HepG2 (cell line): ENCODE measurements at regions not wholly inside any gene's neighbourhood (a gene's known extent, or its start where the extent isn't known, plus 50 kb on each side); places are given as distances from the start of the nearest gene placed in this dataset.

Experiments used
- ATAC-seq: fragments of 200-7000 bp; cut with Tn5 transposase; 3 replicates; pipeline ENCODE4 v1.9.1; 2020; ENCODE audit warnings: mild to moderate bottlenecking, moderate library complexity
- BruUV-seq: library from RNA; stranded (reverse); fragments of 400-500 nt; replicated peaks from 2 replicates; lab custom pipeline; 2021; lab: Mats Ljungman, UMichigan
- CTCF ChIA-PET: fragments of 300-600 bp; formaldehyde crosslinking; extraction: SDS; loops from one replicate; lab custom pipeline; 2021; ENCODE audit warnings: low total read pairs, inconsistent platforms, low intra/inter-chr PET ratio; lab: Yijun Ruan, JAX
- POLR2A ChIA-PET: fragments of 350-600 bp; sonication (Branson Sonifier 250); formaldehyde crosslinking; loops from one replicate; lab custom pipeline; 2020; ENCODE audit warnings: antibody characterized with exemption, inconsistent platforms; lab: Yijun Ruan, JAX
- DNase-seq: peaks from one replicate; pipeline ENCODE4 v3.0.0-alpha.2; 2015; ENCODE audit warnings: low spot score
- FAIRE-seq: peaks from 3 replicates; lab custom pipeline; 2011; peaks lifted over from hg19 to GRCh38; lab: Jason Lieb, UNC
- H2AFZ ChIP-seq: one replicate; pipeline ENCODE4 v1.6.1; 2011; ENCODE audit warnings: low read length, inconsistent platforms
- H3K27ac ChIP-seq: fragments of 300-600 bp; 3 replicates; pipeline ENCODE4 v1.8.0; 2011; ENCODE audit warnings: mixed run types, mild to moderate bottlenecking, mixed read lengths, low read length, inconsistent platforms; ENCODE audit not compliant: insufficient read depth; ENCODE audit errors: extremely low read length
- H3K27me3 ChIP-seq, 2 experiments: fragments of 200-600 bp in 1 of 2; 2 replicates in 1 of 2; 3 replicates in 1 of 2; pipeline versions ENCODE4 v1.6.0 to v1.8.0; 2011; ENCODE audit warnings: low read length in 2 of 2, mild to moderate bottlenecking in 2 of 2, moderate library complexity in 2 of 2, inconsistent platforms in 1 of 2; ENCODE audit not compliant: insufficient read depth in 2 of 2, control insufficient read depth in 1 of 2
- H3K36me3 ChIP-seq, 2 experiments: fragments of 200-600 bp in 1 of 2; replicated peaks in 1 of 2; 2 replicates in 1 of 2; 3 replicates in 1 of 2; pipeline versions ENCODE4 v1.5.1 to v1.8.0; 2011; ENCODE audit warnings: low read length in 2 of 2, inconsistent platforms in 1 of 2; ENCODE audit not compliant: insufficient read depth in 2 of 2, control insufficient read depth in 1 of 2
- H3K4me1 ChIP-seq: 2 replicates; pipeline ENCODE4 v1.5.1; 2012; ENCODE audit warnings: low read length, inconsistent platforms; ENCODE audit not compliant: insufficient read depth
- H3K4me2 ChIP-seq: 2 replicates; pipeline ENCODE4 v1.6.0; 2011; ENCODE audit warnings: low read depth, low read length, inconsistent platforms
- H3K4me3 ChIP-seq, 3 experiments: fragments of 200-600 bp in 1 of 3; sonication (generic), shearing (Covaris generic) in 1 of 3; replicated peaks in 1 of 3; 2 replicates each; pipeline ENCODE4 v1.5.1; 2011 to 2016; ENCODE audit warnings: low read length in 3 of 3, inconsistent platforms in 2 of 3, low read depth in 2 of 3, mild to moderate bottlenecking in 2 of 3, control low read depth in 1 of 3, mixed read lengths in 1 of 3; ENCODE audit not compliant: insufficient read depth in 1 of 3
- H3K79me2 ChIP-seq: one replicate; pipeline ENCODE4 v1.6.1; 2011; ENCODE audit warnings: low read length, inconsistent platforms; ENCODE audit not compliant: insufficient read depth
- H3K9ac ChIP-seq: 2 replicates; pipeline ENCODE4 v1.6.0; 2011; ENCODE audit warnings: mild to moderate bottlenecking, low read depth, low read length, inconsistent platforms; ENCODE audit not compliant: insufficient read depth
- H3K9me3 ChIP-seq: 2 replicates; pipeline ENCODE4 v1.5.1; 2012; ENCODE audit warnings: mild to moderate bottlenecking, low read length
- H4K20me1 ChIP-seq: 2 replicates; pipeline ENCODE4 v1.6.0; 2011; ENCODE audit warnings: inconsistent platforms, mild to moderate bottlenecking, low read length, moderate library complexity; ENCODE audit not compliant: insufficient read depth
- E2F1 ChIP-seq: sonication (generic); formaldehyde crosslinking; IDR thresholded peaks from 2 replicates; pipeline ENCODE4 v1.5.0; 2020; ENCODE audit warnings: missing genetic modification reagents
- ETS1 ChIP-seq: sonication (generic); formaldehyde crosslinking; IDR thresholded peaks from 2 replicates; pipeline ENCODE4 v1.4.0; 2020; ENCODE audit warnings: missing genetic modification reagents
- HCFC1 ChIP-seq: fragments of 150-350 bp; IDR thresholded peaks from 2 replicates; pipeline ENCODE4 v1.6.1; 2014; ENCODE audit warnings: low read depth, low read length
- HDAC2 ChIP-seq: sonication (generic); formaldehyde crosslinking; IDR thresholded peaks from 2 replicates; pipeline ENCODE4 v1.4.0; 2020; ENCODE audit warnings: missing genetic modification reagents
- MAFF ChIP-seq: IDR thresholded peaks from 2 replicates; pipeline ENCODE4 v1.6.1; 2011; ENCODE audit warnings: low read depth, low read length, improper control_type of control experiment
- MATR3 ChIP-seq: sonication (generic); formaldehyde crosslinking; IDR thresholded peaks from 2 replicates; pipeline ENCODE4 v1.4.0; 2020; ENCODE audit warnings: missing genetic modification reagents
- MIXL1 ChIP-seq: IDR thresholded peaks from 2 replicates; pipeline ENCODE4 v1.6.1; 2016
- SCMH1 ChIP-seq: sonication (generic); formaldehyde crosslinking; IDR thresholded peaks from 2 replicates; pipeline ENCODE4 v1.9.0; 2021; ENCODE audit warnings: missing genetic modification reagents, mild to moderate bottlenecking, borderline replicate concordance
- SIX4 ChIP-seq: sonication (generic); formaldehyde crosslinking; IDR thresholded peaks from 2 replicates; pipeline ENCODE4 v1.4.0; 2020; ENCODE audit warnings: missing genetic modification reagents
- ZBTB21 ChIP-seq: sonication (generic); formaldehyde crosslinking; IDR thresholded peaks from 2 replicates; pipeline ENCODE4 v1.4.0; 2020; ENCODE audit warnings: missing genetic modification reagents
- ZFP91 ChIP-seq: sonication (generic); formaldehyde crosslinking; IDR thresholded peaks from 2 replicates; pipeline ENCODE4 v1.9.0; 2022; ENCODE audit warnings: missing genetic modification reagents, mild to moderate bottlenecking, borderline replicate concordance
- ZNF17 ChIP-seq: sonication (generic); formaldehyde crosslinking; IDR thresholded peaks from 2 replicates; pipeline ENCODE4 v1.5.0; 2020; ENCODE audit warnings: mild to moderate bottlenecking, missing genetic modification reagents
- ZNF318 ChIP-seq: sonication (generic); formaldehyde crosslinking; IDR thresholded peaks from 2 replicates; pipeline ENCODE4 v1.4.0; 2020; ENCODE audit warnings: mild to moderate bottlenecking, missing genetic modification reagents
- ZNF607 ChIP-seq: sonication (generic); formaldehyde crosslinking; IDR thresholded peaks from 2 replicates; pipeline ENCODE4 v1.5.1; 2020; ENCODE audit warnings: missing genetic modification reagents, mild to moderate bottlenecking, borderline replicate concordance
- ZNF891 ChIP-seq: sonication (generic); formaldehyde crosslinking; IDR thresholded peaks from 2 replicates; pipeline ENCODE4 v1.5.0; 2020; ENCODE audit warnings: mild to moderate bottlenecking, missing genetic modification reagents
- WGBS: methylation state at CpG from one replicate; pipeline ENCODE4 v1.1.6; 2017; ENCODE audit warnings: low lambda C conversion rate; 5-methylcytosine and 5-hydroxymethylcytosine counted together
- in situ Hi-C: cut with HindIII; loops from 2 replicates; pipeline ENCODE4 v1.10.0; 2017; ENCODE audit warnings: low pct_unique_long_range_greater_than_20kb; ENCODE audit not compliant: extremely low pct_ligation_motif_present
- intact Hi-C: fragments of 100-400 bp; cut with micrococcal nuclease; formaldehyde crosslinking; loops from one replicate; pipeline ENCODE4 v1.10.0; 2022; ENCODE audit not compliant: unreplicated experiment

- H3K27ac ChIP-seq = no peak overlapping the region
- ChIA-PET POLR2A (no interaction called here), CTCF (no interaction called here)
- no peaks in the 10 kb centered on the region for H3K4me1 ChIP-seq
- H3K9ac ChIP-seq = no peak overlapping the region
- intact Hi-C loops = loop anchor here (10.0 kb wide), 1 partner anchor 235 kb away; no protein-coding TSS in a partner anchor
- no peaks in the 10 kb centered on the region; the same call in none of the 2 replicates for H3K9me3 ChIP-seq
- ATAC-seq = no peak
- DNase-seq = no peak
- H2AFZ ChIP-seq = no peak overlapping the region
- no peak for FAIRE-seq
- WGBS = 4% methylated on average over 3 of the region's 3 CpGs
- BruUV-seq = no TSS peak
- H4K20me1 ChIP-seq = no peaks in the 10 kb centered on the region
- no peaks in the 10 kb centered on the region for H3K36me3 ChIP-seq
- H3K4me3 ChIP-seq = no peak overlapping the region
- no peak overlapping the region for H3K4me2 ChIP-seq
- no peaks in the 10 kb centered on the region; a peak in 1 of 5 replicates for H3K27me3 ChIP-seq
- H3K79me2 ChIP-seq = no peaks in the 10 kb centered on the region
- in situ Hi-C loops = no loop called here
- TF ChIP-seq ZNF607 (CRISPR knock-in tag) = no peak
- TF ChIP-seq ZFP91 (CRISPR knock-in tag) = no peak
- TF ChIP-seq HDAC2 (CRISPR knock-in tag) = no peak
- no peak for TF ChIP-seq MATR3 (CRISPR knock-in tag)
- TF ChIP-seq ZNF17 (CRISPR knock-in tag) = no peak
- no peak for TF ChIP-seq ZNF318 (CRISPR knock-in tag)
- no peak for TF ChIP-seq ETS1 (CRISPR knock-in tag)
- TF ChIP-seq MIXL1 (CRISPR knock-in tag) = no peak
- no peak for TF ChIP-seq ZNF891 (CRISPR knock-in tag)
- no peak for TF ChIP-seq E2F1
- TF ChIP-seq HCFC1 = no peak
- TF ChIP-seq ZBTB21 (CRISPR knock-in tag) = no peak
- TF ChIP-seq SIX4 (CRISPR knock-in tag) = no peak
- TF ChIP-seq MAFF = no peak
- no peak for TF ChIP-seq SCMH1 (CRISPR knock-in tag)
Observed at GRCh38 chr1:209439828-209440227, 143.7 kb upstream of the CAMK1G start.
